Superior temporal gyrus (tissue), 1 donor: ENCODE measurements at regions not wholly inside any gene's neighbourhood (a gene's known extent, or its start where the extent isn't known, plus 50 kb on each side); places are given as distances from the start of the nearest gene placed in this dataset.
A peak's percentile ranks its signal among the peaks of the same experiment; 100 is the strongest.

Source experiments
- DNase-seq: peaks from one replicate; pipeline ENCODE4 v3.0.0-alpha.2; 2016; ENCODE audit errors: extremely low spot score

GRCh38 chr19:31598730-31599238, 249.5 kb upstream of the TSHZ3 start:
- no peak for DNase-seq

DNA sequence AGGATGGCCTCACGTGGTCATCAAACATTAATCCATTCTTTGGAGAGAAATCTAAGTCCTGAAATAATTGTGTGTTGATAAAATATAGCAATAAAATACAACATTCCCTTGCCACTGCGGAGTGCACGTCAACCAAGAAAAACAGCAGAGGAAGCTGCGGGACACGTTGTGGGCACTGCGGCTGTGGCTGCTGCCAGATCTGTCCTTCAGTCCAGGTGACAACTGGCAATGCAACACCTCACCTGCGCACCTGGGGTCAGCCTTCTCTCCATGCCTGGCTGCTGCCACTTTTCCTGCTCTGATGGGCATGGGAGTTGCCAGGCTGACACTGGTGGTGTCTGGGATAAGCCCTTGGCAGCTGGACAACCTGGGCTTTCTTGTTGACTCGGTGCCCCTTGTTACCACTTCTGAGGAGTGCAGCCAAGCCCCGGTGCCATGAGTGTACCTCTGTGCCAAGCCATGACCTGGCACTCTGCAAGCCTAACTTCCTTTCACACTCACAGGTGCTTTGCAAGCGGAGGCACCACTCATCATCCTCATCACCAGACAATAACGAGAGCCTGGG, 251.6 kb upstream of the TSHZ3 start:
- no peak for DNase-seq

- no peak for DNase-seq
Observed at GRCh38 chr19:31601855-31602254, 252.6 kb upstream of the TSHZ3 start.

- no peak for DNase-seq
Observed at GRCh38 chr19:31602548-31602947, 253.3 kb upstream of the TSHZ3 start.

- DNase-seq = no peak
Observed at GRCh38 chr19:31604493-31605040, 255.3 kb upstream of the TSHZ3 start.

GRCh38 chr19:31610018-31610417, 260.8 kb upstream of the TSHZ3 start:
- DNase-seq = no peak

DNA sequence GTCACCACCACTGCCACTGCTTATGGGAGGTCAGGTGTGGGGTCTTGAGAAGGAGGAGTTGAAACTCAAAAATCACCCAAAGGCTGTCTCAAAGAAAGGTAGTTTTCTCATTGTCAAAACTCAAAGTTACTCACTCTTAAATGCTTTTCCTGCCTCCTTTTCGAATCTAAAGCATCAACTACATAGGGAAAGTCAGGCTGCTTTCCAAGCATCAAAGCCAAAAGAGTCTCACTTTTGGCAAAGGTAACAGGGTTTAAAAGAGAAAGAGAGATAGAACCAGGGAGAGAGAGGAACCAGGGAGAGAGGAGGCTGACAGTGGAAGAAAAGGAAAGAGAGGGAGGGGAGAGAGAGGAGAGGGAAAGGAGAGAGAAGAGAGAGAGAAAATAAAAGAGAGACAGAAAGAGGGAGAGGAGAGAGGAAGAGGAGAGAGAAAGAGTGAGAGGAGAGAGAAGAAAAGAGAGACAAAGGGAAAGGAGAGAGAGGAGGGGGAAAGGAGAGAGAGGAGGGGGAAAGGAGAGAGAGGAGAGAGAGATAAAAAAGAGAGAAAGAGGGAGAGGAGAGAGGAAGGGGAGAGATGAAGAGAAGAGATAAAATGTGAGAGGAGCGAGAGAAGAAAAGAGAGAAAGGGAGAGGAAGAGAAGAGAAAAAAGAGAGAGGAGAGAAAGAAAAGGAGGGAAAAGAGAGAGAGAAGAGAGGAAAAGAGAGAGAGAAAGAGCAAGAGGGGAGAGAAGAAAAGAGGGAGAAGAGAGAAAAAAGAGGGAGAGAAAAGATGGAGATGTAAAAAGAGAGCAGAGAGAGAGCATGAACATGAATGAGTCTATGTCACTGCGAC, 262.0 kb upstream of the TSHZ3 start:
- no peak for DNase-seq

- DNase-seq = no peak
Observed at GRCh38 chr19:31612873-31613272, 263.6 kb upstream of the TSHZ3 start.

- DNase-seq = no peak
Observed at GRCh38 chr19:31613683-31614219, 264.5 kb upstream of the TSHZ3 start.

DNA sequence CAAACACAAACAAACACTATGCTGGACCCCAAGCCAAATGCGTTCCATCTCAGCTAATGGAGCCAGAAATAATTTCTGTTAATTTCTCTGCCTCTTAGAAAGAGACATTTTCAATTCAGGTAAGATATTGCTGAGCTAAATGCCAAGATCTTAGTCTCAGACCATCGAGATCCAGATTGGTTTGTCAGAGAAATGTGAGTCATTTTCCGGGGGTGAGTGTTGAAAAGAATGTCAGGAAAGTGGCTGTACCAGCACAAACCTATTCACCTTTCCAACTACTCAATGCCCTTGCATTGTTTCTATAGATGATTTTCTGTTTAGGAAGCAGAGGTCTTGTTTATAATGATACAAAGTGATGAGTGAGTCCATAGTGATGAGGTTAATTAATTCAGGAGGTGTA, 266.8 kb upstream of the TSHZ3 start:
- no peak for DNase-seq

GRCh38 chr19:31617010-31617585, 267.9 kb upstream of the TSHZ3 start:
- DNase-seq = no peak

DNA sequence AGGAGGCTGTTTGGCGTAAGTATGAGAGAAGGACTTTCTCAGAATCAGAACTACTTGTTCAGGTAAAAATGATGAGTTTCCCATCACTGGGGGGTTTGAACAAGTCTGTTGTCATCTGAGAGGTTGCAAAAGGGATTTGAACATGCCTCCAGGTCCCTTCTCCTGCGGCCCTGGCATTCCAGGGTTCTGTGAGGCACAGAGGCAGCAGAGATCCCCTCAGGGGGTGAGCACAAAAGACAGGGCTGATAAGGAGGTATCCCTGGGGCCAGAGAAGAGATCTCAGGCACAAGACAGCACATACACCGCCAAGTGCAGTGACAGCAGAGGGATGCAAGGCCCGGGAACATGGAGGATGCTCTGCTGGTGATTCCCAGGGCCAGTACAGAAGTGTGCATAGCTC, 275.8 kb upstream of the TSHZ3 start:
- DNase-seq = no peak

DNA sequence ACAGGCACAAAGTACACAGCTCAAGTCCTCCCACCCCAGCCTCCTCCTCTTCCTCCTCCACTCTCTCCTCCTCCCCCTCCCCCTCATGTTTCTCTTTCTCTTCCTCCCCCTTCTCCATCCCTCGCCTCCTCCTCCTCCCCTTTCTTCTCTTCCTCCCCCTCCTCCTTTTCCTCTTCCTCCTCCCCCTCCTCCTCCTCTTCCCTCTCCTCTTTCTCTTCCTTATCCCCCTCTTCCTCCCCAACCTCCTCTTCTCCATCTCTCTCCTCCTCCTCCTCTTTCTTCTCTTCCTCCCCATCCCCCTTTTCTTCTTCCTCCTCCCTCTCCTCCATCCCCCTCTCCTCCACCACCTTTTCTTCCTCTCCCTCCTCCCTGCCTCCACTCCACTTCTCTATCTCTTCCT, 276.3 kb upstream of the TSHZ3 start:
- DNase-seq = no peak

DNA sequence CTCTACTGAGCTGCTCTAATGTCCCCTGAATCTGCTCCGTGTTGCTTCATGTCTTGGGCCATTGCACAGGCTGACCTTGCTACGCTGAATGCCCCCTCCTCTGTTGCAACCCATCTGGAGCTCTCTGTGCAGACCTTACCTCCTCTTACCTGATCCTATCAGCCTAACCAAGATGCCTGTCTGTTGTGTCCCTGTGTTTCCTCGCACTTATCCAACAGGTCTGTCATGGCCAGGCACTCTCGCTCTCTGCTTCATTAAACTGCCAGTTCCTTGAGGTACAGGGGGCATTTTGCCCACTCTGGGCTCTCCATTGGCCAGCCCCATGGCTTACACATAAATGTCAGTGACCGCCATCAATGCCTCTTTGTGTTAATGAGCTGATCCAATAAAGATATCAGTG, 277.7 kb upstream of the TSHZ3 start:
- DNase-seq = no peak

DNA sequence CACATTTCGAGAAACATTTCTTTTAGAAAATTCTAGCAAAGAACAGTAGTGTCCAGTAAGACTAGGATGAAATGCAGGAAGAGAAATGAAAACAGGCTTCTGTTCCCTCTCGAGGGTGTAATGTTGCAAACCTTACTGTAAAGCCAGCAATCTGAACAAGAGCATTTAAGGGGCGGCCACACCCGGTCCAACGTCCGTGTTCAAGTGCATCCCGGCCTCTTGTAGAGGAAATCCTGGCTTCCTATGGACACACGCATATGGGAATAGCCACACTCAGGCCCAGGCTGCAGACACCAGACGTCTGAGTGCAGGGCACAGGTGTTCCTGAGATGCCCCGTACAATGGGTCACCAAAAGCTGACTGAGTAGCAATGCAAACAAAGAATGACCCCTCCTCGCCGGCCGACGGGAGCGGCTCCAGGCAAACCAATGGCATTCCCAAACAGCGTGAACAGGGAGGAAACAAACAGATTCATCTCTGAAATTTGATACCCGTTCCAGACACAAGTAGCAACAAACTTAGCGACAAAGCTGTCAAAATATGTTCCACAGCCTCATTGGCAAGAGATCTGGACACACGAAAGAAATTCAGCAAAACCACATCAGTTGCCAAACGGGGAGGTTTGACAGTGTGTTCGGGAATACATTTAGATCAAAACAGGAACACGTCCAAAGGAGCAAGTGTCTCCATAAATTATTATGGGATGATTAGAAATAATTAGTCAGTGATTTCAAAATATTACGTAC, 278.6 kb upstream of the TSHZ3 start:
- DNase-seq = no peak

DNA sequence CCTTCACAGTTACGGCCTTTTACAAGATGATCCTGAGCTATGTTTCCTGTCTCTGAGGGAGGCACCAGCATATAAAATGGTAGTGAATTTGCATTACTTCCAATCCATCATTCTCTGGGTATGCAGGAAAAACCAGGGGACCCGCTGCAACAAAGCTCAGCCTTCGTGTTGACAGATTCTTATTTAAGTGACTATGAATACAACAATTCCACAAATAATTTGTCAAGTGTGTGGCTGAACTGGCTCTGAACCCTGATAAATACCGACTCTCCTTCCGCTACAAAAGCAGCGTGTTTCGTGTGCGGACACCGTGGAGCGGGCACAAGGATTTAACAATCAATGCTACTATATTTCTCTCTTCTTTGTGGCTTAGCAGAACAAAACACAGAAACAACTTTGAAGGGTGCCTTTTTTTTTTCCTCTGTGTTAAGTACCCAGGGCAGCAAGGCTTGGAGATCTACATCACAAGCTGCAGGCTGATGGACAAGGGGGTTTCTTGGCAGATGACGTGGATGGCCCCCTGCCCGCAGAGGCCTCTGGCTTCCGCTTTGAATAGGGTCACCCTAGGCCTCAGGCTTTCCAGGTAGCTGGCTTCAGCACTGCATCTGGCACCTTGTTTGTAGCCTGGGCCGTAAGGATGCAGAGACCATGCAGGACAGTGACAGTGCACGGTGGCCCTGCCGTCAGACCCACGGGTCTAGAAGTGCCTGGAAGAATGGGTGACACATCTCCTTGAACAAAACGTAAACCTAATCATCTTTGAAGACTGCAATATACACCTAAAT, 280.5 kb upstream of the TSHZ3 start:
- no peak for DNase-seq

GRCh38 chr19:31633014-31633413, 283.8 kb upstream of the TSHZ3 start:
- DNase-seq = no peak

GRCh38 chr19:31639306-31639705, 290.1 kb upstream of the TSHZ3 start:
- DNase-seq = no peak

DNA sequence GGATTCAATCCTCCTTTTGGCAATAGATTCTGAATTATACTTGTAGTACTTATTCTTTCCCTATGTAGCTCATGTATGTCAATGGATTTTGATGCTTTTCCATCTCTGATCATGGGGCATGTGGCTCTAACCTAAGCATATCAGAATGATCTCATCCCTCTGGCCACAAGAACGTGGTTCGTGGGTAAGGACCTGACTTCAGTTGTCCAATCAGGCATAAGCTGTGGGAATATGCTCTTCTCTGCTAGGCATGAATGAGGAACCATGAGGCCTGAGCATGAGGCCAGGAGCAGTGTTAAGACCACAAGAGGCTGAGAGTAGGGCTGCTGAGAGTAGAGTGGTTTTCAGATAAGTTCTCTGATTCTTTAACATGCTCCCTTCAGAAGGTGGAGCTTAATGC, 292.4 kb upstream of the TSHZ3 start:
- DNase-seq = no peak

DNA sequence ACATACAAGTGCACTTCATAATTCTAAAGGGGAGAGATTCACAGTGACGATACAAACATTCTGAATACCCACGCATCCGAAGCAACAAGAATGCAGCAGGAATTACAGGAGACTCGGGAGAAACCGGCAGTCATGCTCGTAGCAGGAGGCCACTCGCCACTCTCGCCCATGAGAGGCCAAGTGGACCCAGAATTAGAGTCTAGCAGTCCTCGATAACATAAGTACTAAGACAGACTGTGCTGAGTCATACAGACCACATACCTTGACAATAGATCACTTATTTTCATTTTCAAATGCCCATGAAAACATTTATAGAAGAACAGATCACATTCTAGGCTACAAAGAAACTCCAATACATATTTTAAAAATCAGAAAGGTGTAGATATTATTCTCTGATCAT, 299.1 kb upstream of the TSHZ3 start:
- no peak for DNase-seq

- peak; percentile 15 for DNase-seq
Observed at GRCh38 chr19:31656507-31656906, 307.3 kb upstream of the TSHZ3 start.
